ENCODE measurements at regions not wholly inside any gene's neighbourhood (a gene's known extent, or its start where the extent isn't known, plus 50 kb on each side); places are given as distances from the start of the nearest gene placed in this dataset.
A peak's percentile ranks its signal among the peaks of the same experiment; 100 is the strongest.
"Not testable (repeated sequence)": the region's sequence is repeated elsewhere in the genome, so short reads cannot be mapped to it uniquely, and the experiment has no call there.

DNA sequence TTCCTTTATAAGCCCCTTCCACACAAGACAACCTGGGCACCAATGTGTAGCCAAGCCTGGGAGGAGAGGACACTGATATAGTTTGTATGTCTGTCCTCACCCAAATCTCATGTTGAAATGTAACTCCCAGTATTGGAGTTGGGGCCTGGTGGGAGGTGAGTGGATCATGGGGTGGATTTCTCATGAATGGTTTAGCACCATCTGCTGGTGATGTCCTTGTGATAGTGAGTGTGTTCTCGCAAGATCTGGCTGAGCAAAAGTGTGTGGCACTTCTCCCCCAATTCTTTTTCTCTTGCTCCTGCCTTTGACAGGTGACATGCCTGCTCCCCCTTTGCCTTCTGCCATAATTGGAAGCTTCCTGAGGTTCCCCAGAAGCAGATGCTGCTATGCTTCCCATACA is 135.8 kb downstream of the USP31 start:
- no peak overlapping the region for H3K4me3 ChIP-seq (replicated peaks; ENCODE audit: low read depth, low read length)
- peak; percentile 6 for DNase-seq (ENCODE audit: low read depth)
- TF ChIP-seq, protein P1, sequence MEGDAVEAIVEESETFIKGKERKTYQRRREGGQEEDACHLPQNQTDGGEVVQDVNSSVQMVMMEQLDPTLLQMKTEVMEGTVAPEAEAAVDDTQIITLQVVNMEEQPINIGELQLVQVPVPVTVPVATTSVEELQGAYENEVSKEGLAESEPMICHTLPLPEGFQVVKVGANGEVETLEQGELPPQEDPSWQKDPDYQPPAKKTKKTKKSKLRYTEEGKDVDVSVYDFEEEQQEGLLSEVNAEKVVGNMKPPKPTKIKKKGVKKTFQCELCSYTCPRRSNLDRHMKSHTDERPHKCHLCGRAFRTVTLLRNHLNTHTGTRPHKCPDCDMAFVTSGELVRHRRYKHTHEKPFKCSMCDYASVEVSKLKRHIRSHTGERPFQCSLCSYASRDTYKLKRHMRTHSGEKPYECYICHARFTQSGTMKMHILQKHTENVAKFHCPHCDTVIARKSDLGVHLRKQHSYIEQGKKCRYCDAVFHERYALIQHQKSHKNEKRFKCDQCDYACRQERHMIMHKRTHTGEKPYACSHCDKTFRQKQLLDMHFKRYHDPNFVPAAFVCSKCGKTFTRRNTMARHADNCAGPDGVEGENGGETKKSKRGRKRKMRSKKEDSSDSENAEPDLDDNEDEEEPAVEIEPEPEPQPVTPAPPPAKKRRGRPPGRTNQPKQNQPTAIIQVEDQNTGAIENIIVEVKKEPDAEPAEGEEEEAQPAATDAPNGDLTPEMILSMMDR (IDR thresholded peaks at IDR 0.05; ENCODE audit: low read length, missing control alignments), result peak; percentile 9

DNA sequence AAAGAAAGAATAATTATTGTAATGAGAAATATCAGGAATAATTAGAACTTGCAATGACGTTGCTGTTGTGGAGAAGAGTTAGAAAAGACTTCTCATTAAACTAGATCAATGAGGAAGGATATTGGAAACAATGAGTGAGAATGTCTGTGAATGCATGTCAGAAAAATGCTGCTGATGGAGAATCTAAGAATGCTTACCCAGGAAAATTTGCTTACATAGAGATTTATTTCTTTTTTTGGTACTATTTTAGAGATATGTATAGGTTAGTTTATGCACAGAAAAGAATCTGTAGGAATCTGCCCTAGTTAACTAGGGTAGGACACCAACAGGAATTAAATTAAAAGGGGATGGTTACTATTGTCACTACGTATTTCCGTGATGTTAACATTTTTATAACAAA is 140.2 kb downstream of the USP31 start:
- no peak for DNase-seq (ENCODE audit: low read depth)
- TF ChIP-seq, protein P1 (IDR thresholded peaks at IDR 0.05; ENCODE audit: low read length, missing control alignments), result no peak
- H3K4me3 ChIP-seq (replicated peaks; ENCODE audit: low read depth, low read length), result no peak overlapping the region

DNA sequence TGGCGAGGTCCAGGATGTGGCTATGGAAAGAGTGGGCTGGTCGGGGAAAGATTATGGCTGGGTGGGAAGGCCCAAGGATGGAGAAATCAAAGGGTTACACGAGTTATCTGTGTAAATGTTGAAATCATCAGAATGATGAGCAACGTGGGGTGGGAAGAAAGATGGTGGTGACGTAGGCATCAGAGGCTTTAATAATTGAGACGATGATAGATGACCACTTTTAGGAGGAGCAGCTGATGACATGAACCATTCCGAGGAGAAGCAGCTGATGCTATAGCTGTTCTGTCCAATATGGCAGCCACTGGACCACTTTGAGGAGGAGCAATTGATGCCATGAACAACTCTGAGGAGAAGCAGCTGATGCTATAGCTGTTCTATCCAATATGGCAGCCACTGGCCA is 141.2 kb downstream of the USP31 start:
- H3K4me3 ChIP-seq (replicated peaks; ENCODE audit: low read depth, low read length), result no peak overlapping the region

DNA sequence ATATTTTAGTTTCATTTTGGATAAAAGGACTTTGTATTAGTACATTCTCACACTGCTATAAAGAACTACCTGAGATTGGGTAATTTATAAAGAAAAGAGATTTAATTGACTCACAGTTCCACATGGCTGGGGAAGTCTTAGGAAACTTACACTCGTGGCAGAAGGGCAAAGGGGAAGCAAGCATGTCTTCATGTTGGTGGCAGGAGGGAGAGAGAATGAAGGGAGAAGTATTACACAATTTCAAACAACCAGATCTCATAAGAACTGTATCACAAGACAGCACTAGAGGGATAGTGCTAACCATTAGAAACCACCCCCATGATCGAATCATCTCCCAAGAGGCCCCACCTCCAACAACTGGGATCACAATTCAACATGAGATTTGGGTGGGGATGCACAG is 142.9 kb downstream of the USP31 start:
- DNase-seq (ENCODE audit: low read depth), result no peak
- no peak overlapping the region for H3K4me3 ChIP-seq (replicated peaks; ENCODE audit: low read depth, low read length)
- TF ChIP-seq, protein P1 (IDR thresholded peaks at IDR 0.05; ENCODE audit: low read length, missing control alignments), result no peak

More for the DNA sequence above, 141.2 kb downstream of the USP31 start:
- TF ChIP-seq, protein P1 (IDR thresholded peaks at IDR 0.05; ENCODE audit: low read length, missing control alignments), result no peak
- DNase-seq (ENCODE audit: low read depth), result no peak

DNA sequence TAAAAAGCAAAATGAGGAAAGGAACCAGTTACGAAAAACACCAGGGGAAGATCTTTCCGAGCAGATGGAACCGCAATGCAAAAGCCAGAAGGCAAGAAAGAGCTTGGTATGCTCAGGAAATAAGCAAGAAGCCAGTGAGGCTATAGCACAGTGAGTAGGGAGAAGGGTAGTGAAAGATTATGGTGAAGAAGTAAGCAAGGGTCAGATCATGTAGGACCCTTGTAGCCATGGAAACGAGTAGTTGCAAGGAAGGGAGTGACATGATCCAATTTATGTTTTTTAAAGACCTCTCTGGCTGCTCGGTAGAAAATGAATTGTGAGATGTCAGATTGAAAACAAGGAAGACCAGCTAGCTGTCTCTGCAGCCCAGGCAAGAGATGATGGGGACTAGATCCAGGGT is 143.3 kb downstream of the USP31 start:
- H3K4me3 ChIP-seq (replicated peaks; ENCODE audit: low read depth, low read length), result no peak overlapping the region
- no peak for DNase-seq (ENCODE audit: low read depth)
- TF ChIP-seq, protein P1 (IDR thresholded peaks at IDR 0.05; ENCODE audit: low read length, missing control alignments), result no peak

DNA sequence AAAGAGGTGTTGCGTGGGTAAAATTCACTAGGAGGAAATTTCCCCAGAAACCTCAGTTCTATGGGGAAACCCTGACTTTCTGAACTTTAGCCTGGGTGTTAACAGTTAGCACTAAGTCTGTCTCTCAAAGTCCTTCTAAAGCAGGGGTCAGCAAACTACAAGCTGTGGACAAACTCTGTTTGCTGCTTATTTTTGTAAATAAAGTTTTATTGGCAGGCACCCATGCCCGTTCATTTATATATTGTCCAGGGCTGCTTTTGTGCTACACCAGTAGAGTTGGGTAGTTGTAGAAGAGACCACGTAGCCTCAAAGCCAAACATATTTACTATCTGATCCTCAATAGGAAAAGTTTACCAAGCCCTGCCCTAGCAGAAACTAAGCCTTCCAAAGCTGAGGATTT is 159.7 kb downstream of the USP31 start:
- TF ChIP-seq, protein P1 (IDR thresholded peaks at IDR 0.05; ENCODE audit: low read length, missing control alignments), result no peak
- no peak for DNase-seq (ENCODE audit: low read depth)
- no peak overlapping the region for H3K4me3 ChIP-seq (replicated peaks; ENCODE audit: low read depth, low read length)

DNA sequence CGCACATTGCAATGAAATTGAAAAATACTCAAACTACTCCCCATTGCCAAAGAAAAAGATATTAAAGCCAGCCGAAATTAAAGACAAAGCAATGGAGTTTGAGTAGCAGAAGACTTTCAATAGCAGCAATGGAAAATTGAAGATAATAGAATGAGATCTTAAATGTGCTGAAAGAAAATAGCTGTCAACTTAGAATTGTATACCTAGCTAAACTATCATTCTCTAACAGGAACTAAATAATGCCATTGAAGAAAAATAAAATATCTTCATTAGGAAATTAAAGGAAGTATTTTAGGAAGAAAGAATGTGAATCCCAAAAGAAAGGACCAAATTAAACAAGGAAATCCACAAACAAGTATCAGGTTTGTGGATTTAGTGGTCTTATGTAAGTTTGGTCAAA is 165.6 kb downstream of the USP31 start:
- DNase-seq (ENCODE audit: low read depth), result no peak
- H3K4me3 ChIP-seq (replicated peaks; ENCODE audit: low read depth, low read length), result no peak overlapping the region
- TF ChIP-seq, protein P1 (IDR thresholded peaks at IDR 0.05; ENCODE audit: low read length, missing control alignments), result no peak

DNA sequence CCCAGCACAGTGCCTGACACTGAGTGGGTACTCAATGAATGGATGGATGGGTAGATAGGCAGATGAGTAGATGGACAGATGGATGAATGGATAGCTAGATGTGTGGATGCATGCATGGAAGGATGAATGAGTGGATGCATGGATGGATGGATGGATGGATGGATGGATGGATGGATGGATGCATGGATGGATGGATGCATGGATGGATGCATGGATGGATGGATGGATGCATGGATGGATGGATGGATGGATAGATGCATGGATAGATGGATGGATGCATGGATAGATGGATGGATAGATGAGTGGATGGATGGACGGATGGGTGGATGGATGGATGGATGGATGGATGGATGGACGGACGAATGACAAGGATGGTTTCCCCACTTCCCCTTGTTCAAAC is 166.6 kb downstream of the HS3ST2 start:
- H3K4me3 ChIP-seq (replicated peaks; ENCODE audit: low read depth, low read length); DNase-seq (ENCODE audit: low read depth): not testable (repeated sequence)

Measured in fibroblast of pulmonary artery (primary cell).